GM20000 (cell line): ENCODE measurements at regions not wholly inside any gene's neighbourhood (a gene's known extent, or its start where the extent isn't known, plus 50 kb on each side); places are given as distances from the start of the nearest gene placed in this dataset.
"Not testable (repeated sequence)": the region's sequence is repeated elsewhere in the genome, so short reads cannot be mapped to it uniquely, and the experiment has no call there.

Experiments
- DNase-seq: peaks from one replicate; pipeline ENCODE4 v3.0.0; 2012; ENCODE audit warnings: low spot score
- CTCF ChIP-seq: IDR thresholded peaks from 2 replicates; pipeline ENCODE4 v1.5.1; 2012; ENCODE audit warnings: mild to moderate bottlenecking, control low read depth; ENCODE audit errors: extremely low read depth, missing control alignments

- DNase-seq = no peak
- TF ChIP-seq CTCF = no peak
These were observed 1093.0 kb upstream of the INTU start for GRCh38 chr4:126539771-126540170.

DNA sequence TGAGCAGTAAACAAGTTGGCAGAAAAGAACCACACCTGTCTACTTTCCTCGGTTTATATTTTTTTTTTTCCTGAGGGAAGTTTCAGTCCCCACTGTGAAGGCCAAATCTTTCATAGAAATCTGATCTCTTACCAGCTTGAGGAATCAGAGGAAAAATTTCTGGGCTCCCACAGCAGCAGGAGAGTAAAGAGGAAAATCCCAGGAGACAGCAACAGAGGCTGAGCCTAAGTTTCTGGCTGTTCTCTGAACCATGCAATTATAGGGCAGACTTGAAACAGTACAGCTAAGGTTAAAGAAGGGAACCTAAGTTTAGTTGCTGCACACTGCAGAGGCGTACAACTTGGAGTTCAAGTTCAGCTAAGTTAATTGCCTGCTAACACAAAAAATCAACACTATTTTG, 1090.9 kb upstream of the INTU start:
- DNase-seq = no peak
- TF ChIP-seq CTCF = no peak

DNA sequence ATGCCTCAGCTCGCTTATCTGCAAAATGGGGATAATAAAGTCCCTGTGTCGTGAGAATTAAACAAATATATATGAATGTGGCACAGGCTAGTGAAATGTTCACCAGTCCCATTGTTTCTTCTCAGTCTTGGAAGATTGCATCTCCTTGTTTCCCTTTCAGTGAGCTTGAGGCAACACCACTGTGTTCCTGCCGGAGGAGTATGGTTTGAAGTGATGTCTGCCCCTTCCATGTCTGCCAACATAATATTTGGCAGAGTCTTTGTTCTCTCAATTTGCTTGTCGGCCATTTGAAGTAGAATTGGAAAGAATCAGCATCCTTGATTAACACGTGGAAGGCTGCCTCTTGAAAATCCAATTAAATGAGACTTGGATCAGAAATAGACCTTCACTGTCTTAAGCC, 1088.5 kb upstream of the INTU start:
- no peak for DNase-seq
- TF ChIP-seq CTCF = no peak

- not testable (repeated sequence) for DNase-seq
These were observed 1086.6 kb upstream of the INTU start for GRCh38 chr4:126546197-126546596.

DNA sequence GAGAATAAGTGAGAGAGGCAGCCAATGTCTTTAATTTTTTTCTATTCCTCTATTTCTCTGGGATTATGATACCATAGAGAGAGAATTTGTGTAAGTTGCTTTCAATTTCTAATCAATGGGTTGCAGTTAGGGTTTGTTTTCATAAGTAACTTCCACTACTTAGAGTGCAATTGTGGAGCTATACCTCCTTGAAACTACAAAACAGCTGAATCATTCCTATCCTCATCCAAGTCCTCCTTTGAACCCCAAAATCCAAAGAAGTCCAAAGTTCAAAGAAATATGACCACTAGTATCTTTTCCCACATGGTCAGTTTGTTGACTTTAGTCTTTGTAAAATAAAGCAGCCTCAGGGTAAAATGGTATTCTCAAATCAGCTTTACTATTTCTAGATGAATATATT, 1085.4 kb upstream of the INTU start:
- no peak for DNase-seq
- no peak for TF ChIP-seq CTCF

DNA sequence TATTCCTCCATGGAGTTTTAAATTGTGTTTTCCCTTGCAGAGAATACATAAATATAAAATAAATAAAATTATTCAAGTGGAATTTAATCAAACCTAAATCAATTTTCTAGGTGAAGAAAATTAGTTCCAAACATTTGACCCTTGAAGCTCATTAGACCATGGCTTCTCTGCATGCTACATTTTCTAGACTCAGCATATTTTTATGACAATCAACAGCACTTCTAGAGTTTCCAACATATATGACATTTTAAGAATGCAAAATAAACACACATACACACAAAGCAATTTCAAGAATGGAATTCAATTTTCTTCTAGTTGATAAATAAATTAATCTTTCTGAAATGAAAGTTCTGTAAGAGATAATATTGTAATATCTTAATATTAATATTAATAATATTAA, 1083.9 kb upstream of the INTU start:
- TF ChIP-seq CTCF = no peak
- DNase-seq = no peak

DNA sequence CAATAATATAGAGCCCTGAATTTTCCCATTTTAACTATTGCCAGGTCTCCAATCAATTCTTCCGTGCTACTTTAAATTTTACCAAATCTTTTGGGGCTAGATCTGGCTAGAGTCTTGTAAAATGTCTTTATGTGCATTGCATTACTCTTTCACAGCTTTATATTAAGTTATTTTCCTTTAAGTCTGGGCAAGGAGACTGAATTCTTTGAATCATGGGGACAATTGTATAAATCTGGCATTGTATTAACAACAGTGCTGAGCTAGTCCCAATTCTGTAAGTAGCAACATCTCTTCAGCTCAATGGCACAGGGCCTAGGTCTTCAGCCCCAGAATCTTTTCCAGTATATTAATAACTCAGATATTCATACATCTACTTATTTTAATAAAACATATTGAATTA, 1080.4 kb upstream of the INTU start:
- TF ChIP-seq CTCF = no peak
- no peak for DNase-seq

DNA sequence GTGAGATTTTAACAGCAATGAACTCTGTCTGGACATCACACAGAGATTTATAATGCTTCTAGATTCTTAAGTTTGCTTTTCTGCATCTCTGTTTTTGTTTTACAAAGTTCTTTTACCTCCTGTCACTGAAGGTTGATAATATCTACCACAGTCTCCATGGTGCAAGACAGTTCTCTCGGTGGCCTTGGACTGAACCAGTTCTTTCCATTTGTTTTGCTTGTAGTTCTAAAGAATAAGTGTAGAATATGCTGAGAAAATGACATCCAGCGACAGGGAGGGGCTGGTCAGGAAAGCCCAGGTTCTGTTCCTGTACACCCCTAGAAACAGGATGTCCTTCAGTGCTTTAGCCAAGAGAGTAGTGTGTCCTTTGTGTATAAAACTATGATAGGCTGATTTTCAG, 1079.5 kb upstream of the INTU start:
- no peak for TF ChIP-seq CTCF
- no peak for DNase-seq
